Stimulated activated naive CD8-positive, alpha-beta T cell treated with anti-CD3 and anti-CD28 coated beads, Interleukin-15, amount 100 ng/mL, for 72 hours (primary cell): ENCODE measurements at regions not wholly inside any gene's neighbourhood (a gene's known extent, or its start where the extent isn't known, plus 50 kb on each side); places are given as distances from the start of the nearest gene placed in this dataset.

Source experiments
- ATAC-seq: fragments of 150-1000 bp; cut with Tn5 transposase; 2 replicates; pipeline ENCODE4 v1.10.0; 2021; ENCODE audit warnings: mild to moderate bottlenecking, moderate library complexity
- DNase-seq, 2 donors: peaks; one replicate each; pipeline ENCODE4 v3.0.0; 2021 to 2022
- H3K27ac Mint-ChIP-seq, 2 donors: one replicate each; pipeline ENCODE4 v1.8.0; 2022; ENCODE audit warnings: mild to moderate bottlenecking in 2 of 2, mixed read lengths in 2 of 2, moderate library complexity in 2 of 2
- H3K27me3 Mint-ChIP-seq: one replicate; pipeline ENCODE4 v1.8.0; 2022; ENCODE audit warnings: mixed read lengths
- H3K4me1 Mint-ChIP-seq: one replicate; pipeline ENCODE4 v1.8.0; 2022; ENCODE audit warnings: mild to moderate bottlenecking, mixed read lengths
- H3K4me3 Mint-ChIP-seq, 2 donors: one replicate each; pipeline ENCODE4 v1.8.0; 2022; ENCODE audit warnings: mild to moderate bottlenecking in 2 of 2, mixed read lengths in 2 of 2, moderate library complexity in 1 of 2
- H3K9me3 Mint-ChIP-seq, 2 donors: one replicate each; pipeline ENCODE4 v1.8.0; 2022; ENCODE audit warnings: mixed read lengths in 2 of 2

GRCh38 chr7:117962366-117962994 lies 89.2 kb upstream of the CTTNBP2 start:
- Mint-ChIP-seq H3K9me3 (no peaks in the 10 kb centered on the region), H3K4me3 (no peak overlapping the region), H3K4me1 (no peaks in the 10 kb centered on the region), H3K27ac (no peak overlapping the region), H3K27me3 (no peaks in the 10 kb centered on the region)
- DNase-seq (no peak), ATAC-seq (no peak)

GRCh38 chr7:117963264-117964197 lies 90.3 kb upstream of the CTTNBP2 start:
- Mint-ChIP-seq H3K9me3 (no peaks in the 10 kb centered on the region), H3K4me3 (no peak overlapping the region), H3K27me3 (no peaks in the 10 kb centered on the region), H3K27ac (no peak overlapping the region), H3K4me1 (no peaks in the 10 kb centered on the region)
- DNase-seq (no peak), ATAC-seq (no peak)

- Mint-ChIP-seq H3K4me1 (no peaks in the 10 kb centered on the region), H3K4me3 (no peak overlapping the region), H3K9me3 (no peaks in the 10 kb centered on the region), H3K27ac (no peak overlapping the region), H3K27me3 (no peaks in the 10 kb centered on the region)
- no peak for DNase-seq
- no peak for ATAC-seq
Measured at GRCh38 chr7:117970801-117971200, 97.6 kb upstream of the CTTNBP2 start.

GRCh38 chr7:117971556-117972244 lies 98.5 kb upstream of the CTTNBP2 start:
- no peak for DNase-seq
- H3K27ac Mint-ChIP-seq, result no peak overlapping the region
- no peaks in the 10 kb centered on the region for H3K9me3 Mint-ChIP-seq
- H3K4me1 Mint-ChIP-seq, result no peaks in the 10 kb centered on the region
- H3K27me3 Mint-ChIP-seq, result no peaks in the 10 kb centered on the region
- no peak for ATAC-seq
- no peak overlapping the region for H3K4me3 Mint-ChIP-seq

- DNase-seq (no peak), ATAC-seq (no peak)
- H3K27ac Mint-ChIP-seq, result no peak overlapping the region
- H3K9me3 Mint-ChIP-seq, result no peaks in the 10 kb centered on the region
- no peaks in the 10 kb centered on the region for H3K27me3 Mint-ChIP-seq
- no peaks in the 10 kb centered on the region for H3K4me1 Mint-ChIP-seq
- H3K4me3 Mint-ChIP-seq, result no peak overlapping the region
Measured at GRCh38 chr7:117972606-117973005, 99.4 kb upstream of the CTTNBP2 start.

- no peak overlapping the region for H3K4me3 Mint-ChIP-seq
- no peak overlapping the region for H3K27ac Mint-ChIP-seq
- DNase-seq, result no peak
- no peak for ATAC-seq
- H3K4me1 Mint-ChIP-seq, result no peaks in the 10 kb centered on the region
- no peaks in the 10 kb centered on the region for H3K9me3 Mint-ChIP-seq
- H3K27me3 Mint-ChIP-seq, result no peaks in the 10 kb centered on the region
Measured at GRCh38 chr7:117973975-117974374, 100.7 kb upstream of the CTTNBP2 start.

- no peaks in the 10 kb centered on the region for H3K9me3 Mint-ChIP-seq
- H3K27ac Mint-ChIP-seq, result no peak overlapping the region
- no peaks in the 10 kb centered on the region for H3K27me3 Mint-ChIP-seq
- DNase-seq (no peak), ATAC-seq (no peak)
- no peaks in the 10 kb centered on the region for H3K4me1 Mint-ChIP-seq
- H3K4me3 Mint-ChIP-seq, result no peak overlapping the region
Measured at GRCh38 chr7:117974891-117975290, 101.7 kb upstream of the CTTNBP2 start.

- Mint-ChIP-seq H3K27ac (no peak overlapping the region), H3K27me3 (no peaks in the 10 kb centered on the region), H3K4me1 (no peaks in the 10 kb centered on the region), H3K9me3 (no peaks in the 10 kb centered on the region), H3K4me3 (no peak overlapping the region)
- ATAC-seq (no peak), DNase-seq (no peak)
Measured at GRCh38 chr7:117975476-117975875, 102.2 kb upstream of the CTTNBP2 start.

GRCh38 chr7:117979954-117980497 lies 106.8 kb upstream of the CTTNBP2 start:
- Mint-ChIP-seq H3K9me3 (peaks cover 4 to 7% of the 10 kb centered on the region in 2 donors), H3K27me3 (peaks cover 7% of the 10 kb centered on the region), H3K27ac (no peak overlapping the region), H3K4me3 (no peak overlapping the region), H3K4me1 (no peaks in the 10 kb centered on the region)
- DNase-seq (no peak), ATAC-seq (no peak)

GRCh38 chr7:117982071-117983055 lies 109.1 kb upstream of the CTTNBP2 start:
- no peak for ATAC-seq
- H3K27ac Mint-ChIP-seq, result no peak overlapping the region
- no peaks in the 10 kb centered on the region for H3K4me1 Mint-ChIP-seq
- peaks cover 5 to 7% of the 10 kb centered on the region in 2 donors for H3K9me3 Mint-ChIP-seq
- peaks cover 7% of the 10 kb centered on the region for H3K27me3 Mint-ChIP-seq
- H3K4me3 Mint-ChIP-seq, result no peak overlapping the region
- no peak for DNase-seq

GRCh38 chr7:117986645-117987269 lies 113.5 kb upstream of the CTTNBP2 start:
- H3K9me3 Mint-ChIP-seq, result peaks cover 7 to 9% of the 10 kb centered on the region in 2 donors
- no peak overlapping the region for H3K4me3 Mint-ChIP-seq
- H3K27ac Mint-ChIP-seq, result no peak overlapping the region
- H3K27me3 Mint-ChIP-seq, result peaks cover 8% of the 10 kb centered on the region
- ATAC-seq (no peak), DNase-seq (no peak)
- no peaks in the 10 kb centered on the region for H3K4me1 Mint-ChIP-seq

GRCh38 chr7:117990834-117991233 lies 117.6 kb upstream of the CTTNBP2 start:
- Mint-ChIP-seq H3K27me3 (peaks cover 17% of the 10 kb centered on the region), H3K27ac (no peak overlapping the region)

GRCh38 chr7:117992635-117993376 lies 119.6 kb upstream of the CTTNBP2 start:
- Mint-ChIP-seq H3K27me3 (peaks cover 17% of the 10 kb centered on the region), H3K4me3 (no peak overlapping the region), H3K4me1 (no peaks in the 10 kb centered on the region), H3K27ac (no peak overlapping the region), H3K9me3 (no peaks in the 10 kb centered on the region)
- DNase-seq, result no peak
- ATAC-seq, result no peak

More at GRCh38 chr7:117990834-117991233, 117.6 kb upstream of the CTTNBP2 start:
- no peak overlapping the region for H3K4me3 Mint-ChIP-seq
- ATAC-seq, result no peak
- DNase-seq, result no peak
- peaks cover 0 to 4% of the 10 kb centered on the region in 2 donors for H3K9me3 Mint-ChIP-seq
- H3K4me1 Mint-ChIP-seq, result no peaks in the 10 kb centered on the region
